ENCODE measurements at regions not wholly inside any gene's neighbourhood (a gene's known extent, or its start where the extent isn't known, plus 50 kb on each side); places are given as distances from the start of the nearest gene placed in this dataset.
"Not testable (repeated sequence)": the region's sequence is repeated elsewhere in the genome, so short reads cannot be mapped to it uniquely, and the experiment has no call there.

- DNase-seq (ENCODE audit: low read depth), result no peak
Observed at GRCh38 chr5:42894057-42894456, 82.4 kb upstream of the SELENOP start.

GRCh38 chr5:42889311-42889933 is 77.7 kb upstream of the SELENOP start:
- DNase-seq (ENCODE audit: low read depth), result peak; percentile 38

GRCh38 chr5:42888771-42889170 is 77.1 kb upstream of the SELENOP start:
- no peak for DNase-seq (ENCODE audit: low read depth)

GRCh38 chr5:42887575-42887974 is 75.9 kb upstream of the SELENOP start:
- DNase-seq (ENCODE audit: low read depth), result no peak

GRCh38 chr5:42887097-42887496 is 75.4 kb upstream of the SELENOP start:
- no peak for DNase-seq (ENCODE audit: low read depth)

- DNase-seq (ENCODE audit: low read depth), result no peak
Observed at GRCh38 chr5:42886635-42887034, 74.9 kb upstream of the SELENOP start.

- no peak for DNase-seq (ENCODE audit: low read depth)
Observed at GRCh38 chr5:42884326-42884725, 72.6 kb upstream of the SELENOP start.

- no peak for DNase-seq (ENCODE audit: low read depth)
Observed at GRCh38 chr5:42881416-42882117, 69.9 kb upstream of the SELENOP start.

- DNase-seq (ENCODE audit: low read depth), result no peak
Observed at GRCh38 chr5:42880496-42881150, 68.9 kb upstream of the SELENOP start.

GRCh38 chr5:42879291-42879690 is 67.6 kb upstream of the SELENOP start:
- no peak for DNase-seq (ENCODE audit: low read depth)

GRCh38 chr5:42878550-42878949 is 66.9 kb upstream of the SELENOP start:
- no peak for DNase-seq (ENCODE audit: low read depth)

GRCh38 chr5:42878041-42878440 is 66.3 kb upstream of the SELENOP start:
- no peak for DNase-seq (ENCODE audit: low read depth)

GRCh38 chr5:42877431-42877830 is 65.7 kb upstream of the SELENOP start:
- no peak for DNase-seq (ENCODE audit: low read depth)

- DNase-seq (ENCODE audit: low read depth), result no peak
Observed at GRCh38 chr5:42876375-42876844, 64.7 kb upstream of the SELENOP start.

- no peak for DNase-seq (ENCODE audit: low read depth)
Observed at GRCh38 chr5:42875785-42876374, 64.2 kb upstream of the SELENOP start.

GRCh38 chr5:42875211-42875610 is 63.5 kb upstream of the SELENOP start:
- DNase-seq (ENCODE audit: low read depth), result no peak

GRCh38 chr5:42874621-42875198 is 63.0 kb upstream of the SELENOP start:
- no peak for DNase-seq (ENCODE audit: low read depth)

GRCh38 chr5:42872865-42873264 is 61.2 kb upstream of the SELENOP start:
- DNase-seq (ENCODE audit: low read depth), result no peak

- no peak for DNase-seq (ENCODE audit: low read depth)
Observed at GRCh38 chr5:42870882-42871418, 59.3 kb upstream of the SELENOP start.

GRCh38 chr5:42868417-42868816 is 56.7 kb upstream of the SELENOP start:
- not testable (repeated sequence) for DNase-seq (ENCODE audit: low read depth)

- DNase-seq (ENCODE audit: low read depth), result not testable (repeated sequence)
Observed at GRCh38 chr5:42864749-42865148, 53.1 kb upstream of the SELENOP start.
